Medulla oblongata (tissue), 1 donor: ENCODE measurements at regions not wholly inside any gene's neighbourhood (a gene's known extent, or its start where the extent isn't known, plus 50 kb on each side); places are given as distances from the start of the nearest gene placed in this dataset.
A peak's percentile ranks its signal among the peaks of the same experiment; 100 is the strongest.

ENCODE experiments used
- DNase-seq: peaks from one replicate; pipeline ENCODE4 v3.0.0-alpha.2; 2015; ENCODE audit errors: extremely low spot score

GRCh38 chr4:14545163-14545562 is 457.1 kb upstream of the CPEB2 start:
- no peak for DNase-seq

DNA sequence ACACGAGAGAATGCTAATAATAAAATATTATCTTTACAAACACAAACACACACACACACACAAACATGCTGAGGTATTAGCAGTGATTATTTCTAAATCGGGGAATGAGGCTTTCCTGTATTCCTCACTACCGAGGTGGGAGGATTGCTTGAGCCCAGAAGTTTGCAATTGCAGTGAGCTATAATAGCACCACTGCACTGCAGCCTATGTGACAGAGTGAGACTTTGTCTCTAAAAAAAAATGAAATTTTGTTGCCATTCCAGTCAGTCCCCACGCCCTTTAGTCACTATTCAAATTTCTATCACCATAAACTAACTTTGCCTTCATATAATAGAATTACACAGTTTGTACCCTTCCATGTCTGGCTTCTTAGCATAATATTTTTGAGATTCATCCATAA is 456.5 kb upstream of the CPEB2 start:
- no peak for DNase-seq

DNA sequence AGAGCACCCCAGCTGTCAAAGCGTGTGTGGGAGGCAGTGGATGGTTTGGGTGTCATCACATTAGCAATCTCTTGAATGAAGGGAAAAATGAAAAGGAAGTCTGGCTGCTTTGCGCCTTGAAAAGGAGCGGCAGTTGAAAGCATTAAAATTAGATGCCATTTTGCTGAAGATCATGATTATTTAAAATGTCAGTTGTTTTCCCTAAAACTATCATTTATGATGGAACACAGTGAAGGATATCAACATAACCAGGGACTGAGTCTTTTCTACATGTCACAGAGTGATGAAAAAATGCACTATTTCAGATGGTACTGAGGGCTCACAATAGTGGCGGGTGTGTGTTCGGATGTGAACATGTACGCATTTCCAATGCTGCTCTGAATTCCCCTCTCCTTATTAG is 450.2 kb upstream of the CPEB2 start:
- DNase-seq, result no peak

DNA sequence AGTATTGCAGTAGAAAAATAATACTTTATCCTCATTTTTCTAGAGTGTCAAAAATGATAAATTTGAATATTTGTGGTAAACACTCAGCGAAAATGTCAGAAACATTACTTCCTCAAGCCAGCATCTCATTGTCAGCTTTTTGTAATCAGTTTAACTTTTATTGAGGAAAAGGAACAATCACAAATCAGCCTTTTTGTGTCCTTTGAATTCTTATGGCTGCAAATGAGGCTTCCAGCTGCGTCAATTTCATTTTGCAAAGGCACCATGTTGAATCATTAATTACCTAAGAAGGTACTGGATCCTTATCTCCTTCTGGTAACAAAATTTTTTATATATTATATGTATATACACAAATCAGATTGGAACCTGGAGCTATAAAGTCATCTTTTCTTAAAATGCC is 442.6 kb upstream of the CPEB2 start:
- no peak for DNase-seq

DNA sequence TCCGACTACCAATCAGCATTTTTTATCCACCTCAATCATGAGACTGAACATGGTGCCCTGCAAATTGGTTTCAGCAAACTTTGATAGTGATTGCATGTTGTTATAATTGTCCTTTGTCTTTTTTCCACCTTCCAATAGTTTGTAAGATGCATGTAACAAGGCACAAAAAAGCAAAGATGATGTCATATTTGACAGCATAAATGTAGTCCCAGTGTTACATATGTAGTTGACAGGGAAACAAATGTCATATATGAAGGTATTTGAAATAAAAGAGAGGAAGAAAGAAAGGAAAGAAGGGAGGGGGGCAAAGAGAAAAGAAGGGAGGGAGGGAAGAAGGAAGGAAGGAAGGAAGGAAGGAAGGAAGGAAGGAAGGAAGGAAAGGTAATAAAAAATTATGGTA is 441.7 kb upstream of the CPEB2 start:
- DNase-seq, result no peak

DNA sequence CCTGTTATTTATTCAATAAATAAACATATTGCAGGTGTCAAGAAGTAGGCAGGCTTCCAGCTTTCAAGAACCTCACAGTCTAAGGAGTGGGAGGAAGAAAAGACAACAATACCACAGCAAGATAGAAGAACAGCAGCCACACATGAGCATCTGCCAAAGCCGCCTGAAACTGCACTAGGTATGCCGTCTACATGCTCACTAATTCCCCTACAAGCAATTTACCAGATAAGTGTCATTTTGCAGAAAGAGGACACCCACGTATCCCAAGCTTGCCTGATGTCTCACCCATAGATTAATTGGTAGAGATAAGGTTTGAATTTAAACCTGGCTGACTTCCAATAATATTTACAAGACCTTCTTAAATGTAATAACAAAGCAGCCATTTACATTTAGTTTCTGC is 439.4 kb upstream of the CPEB2 start:
- no peak for DNase-seq

GRCh38 chr4:14564281-14564680 is 438.0 kb upstream of the CPEB2 start:
- no peak for DNase-seq

DNA sequence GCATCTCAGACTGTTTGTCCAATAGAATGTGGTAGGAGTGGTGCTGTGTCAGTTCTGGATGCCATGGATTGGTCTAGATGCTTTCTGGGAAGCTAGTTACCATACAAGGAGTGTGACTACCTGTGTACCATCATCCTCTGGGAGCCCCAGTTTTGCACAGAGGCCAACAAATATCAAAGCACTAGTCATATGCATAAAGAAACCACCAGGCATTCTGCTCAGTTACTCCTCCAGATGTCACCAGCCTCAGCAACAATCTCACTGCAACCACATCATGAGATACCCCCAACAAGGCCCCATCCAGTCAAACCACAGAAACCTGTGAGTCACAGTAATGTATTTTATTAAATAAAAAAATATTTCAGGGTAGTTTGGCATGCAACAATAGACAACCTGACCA is 435.8 kb upstream of the CPEB2 start:
- no peak for DNase-seq

DNA sequence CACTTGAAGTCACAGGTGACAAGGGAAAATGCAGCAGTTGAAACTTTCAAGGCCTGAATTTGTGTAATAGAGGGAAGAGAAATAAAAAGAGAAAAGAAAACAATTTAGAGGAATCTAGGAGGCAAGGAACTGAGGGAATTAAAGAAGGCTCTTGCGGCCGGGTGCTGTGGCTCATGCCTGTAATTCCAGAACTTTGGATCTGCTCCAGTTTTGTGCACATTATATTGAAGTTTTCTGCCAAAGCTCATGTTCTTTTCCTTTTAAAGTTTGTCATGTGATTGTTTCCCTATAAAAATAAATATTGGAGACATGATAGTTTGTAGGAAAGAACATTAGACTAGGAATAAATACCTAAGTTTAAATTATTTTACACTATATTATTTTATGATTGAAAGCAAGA is 433.9 kb upstream of the CPEB2 start:
- DNase-seq, result no peak

GRCh38 chr4:14575289-14575688 is 427.0 kb upstream of the CPEB2 start:
- DNase-seq, result no peak

- DNase-seq, result no peak
Measured at GRCh38 chr4:14575919-14576318, 426.4 kb upstream of the CPEB2 start.

GRCh38 chr4:14580061-14580460 is 422.2 kb upstream of the CPEB2 start:
- DNase-seq, result no peak

DNA sequence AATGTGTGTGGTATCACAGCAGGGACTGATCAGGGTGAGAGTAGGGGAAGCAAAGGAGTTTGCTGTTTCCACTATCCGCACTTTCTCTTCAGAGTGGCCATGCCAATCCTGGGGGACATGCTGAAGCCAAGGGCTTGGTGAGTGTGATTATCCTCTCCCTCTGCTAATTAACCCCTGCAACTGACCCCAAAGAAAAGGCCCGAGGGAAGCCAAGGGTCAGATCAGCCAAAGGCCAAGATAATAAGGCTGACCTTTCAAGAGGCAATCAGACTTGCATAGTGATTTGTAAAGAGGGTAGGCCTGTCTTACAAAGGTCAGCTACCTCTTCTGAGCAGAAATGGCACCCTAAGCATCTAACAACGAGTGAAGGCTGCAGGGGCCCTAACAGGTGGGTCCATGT is 420.5 kb upstream of the CPEB2 start:
- no peak for DNase-seq

DNA sequence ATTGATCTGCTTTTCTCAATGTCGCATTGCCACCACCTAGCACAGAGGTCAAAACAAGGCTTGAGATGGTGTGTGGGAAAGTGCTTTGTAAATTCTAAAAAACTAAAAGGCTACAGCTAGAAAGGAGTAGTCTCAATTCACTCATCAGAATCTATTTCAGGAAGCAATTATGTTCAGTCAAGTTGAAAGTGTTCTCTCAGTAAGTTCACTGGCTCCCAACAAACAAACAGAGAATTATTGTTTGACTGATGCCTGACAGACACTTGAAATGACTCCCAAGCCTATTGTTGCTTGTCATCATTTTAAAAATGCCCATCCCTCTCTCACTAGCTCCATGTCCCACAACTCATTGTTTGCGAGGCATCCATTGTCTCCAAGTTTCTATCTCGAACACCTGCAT is 419.6 kb upstream of the CPEB2 start:
- peak; percentile 4 for DNase-seq

DNA sequence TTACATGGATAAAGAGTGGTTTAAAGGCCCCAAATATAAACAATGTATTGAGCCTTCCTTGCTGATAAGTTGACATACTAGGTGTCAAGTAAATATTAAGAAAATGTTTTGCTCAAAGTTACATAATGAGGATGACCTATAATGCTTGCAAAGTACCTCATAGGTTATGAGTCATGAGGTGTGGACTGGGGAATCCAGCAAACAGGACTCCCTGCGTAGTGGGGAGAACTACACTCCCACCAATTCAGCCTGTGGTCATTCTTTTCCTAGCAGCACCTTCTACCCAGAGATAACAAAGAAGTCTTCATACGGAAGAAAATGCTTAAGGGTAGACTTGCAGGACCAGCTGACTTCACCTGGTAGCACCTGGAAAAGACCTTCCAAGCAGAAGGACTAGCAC is 418.9 kb upstream of the CPEB2 start:
- no peak for DNase-seq

GRCh38 chr4:14583752-14584151 is 418.5 kb upstream of the CPEB2 start:
- no peak for DNase-seq

DNA sequence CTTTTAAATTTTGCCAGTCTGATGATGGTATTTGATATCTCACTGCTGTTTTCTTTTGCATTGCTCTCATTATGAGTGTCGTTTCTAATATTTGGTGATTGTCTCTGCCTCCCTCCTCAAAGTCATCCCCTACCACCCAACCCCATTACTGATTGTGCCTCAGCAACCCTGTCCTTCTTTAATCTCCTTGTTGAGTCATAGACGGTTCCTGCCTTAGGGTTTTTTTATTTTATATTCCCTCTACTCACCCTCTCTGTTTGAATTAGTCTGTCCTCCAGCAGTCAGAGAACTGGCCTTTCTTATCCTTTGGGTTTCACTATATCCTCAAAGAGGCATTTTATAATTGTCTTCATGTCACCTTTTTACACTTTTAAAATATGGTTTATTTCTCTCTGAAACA is 409.3 kb upstream of the CPEB2 start:
- no peak for DNase-seq

DNA sequence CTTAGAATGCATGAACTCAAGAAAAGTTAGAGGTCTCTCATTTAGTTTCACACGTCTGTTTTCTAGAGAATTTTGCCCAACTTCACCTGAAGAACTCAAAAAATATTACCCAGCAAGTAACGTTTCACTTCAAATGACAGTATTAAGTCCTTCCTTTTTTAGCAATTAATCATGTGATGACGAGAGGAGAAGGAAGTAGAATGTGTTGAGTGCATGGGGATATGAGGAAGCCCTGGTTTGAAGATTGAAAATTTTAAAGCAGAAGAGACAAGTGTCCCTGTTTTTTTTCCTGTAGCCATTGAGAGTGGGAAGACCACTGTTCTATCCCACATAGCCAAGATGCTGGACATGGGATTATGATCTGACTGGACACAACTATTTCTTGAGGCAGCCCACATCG is 406.3 kb upstream of the CPEB2 start:
- DNase-seq, result peak; percentile 11

- DNase-seq, result no peak
Measured at GRCh38 chr4:14596437-14596836, 405.8 kb upstream of the CPEB2 start.

DNA sequence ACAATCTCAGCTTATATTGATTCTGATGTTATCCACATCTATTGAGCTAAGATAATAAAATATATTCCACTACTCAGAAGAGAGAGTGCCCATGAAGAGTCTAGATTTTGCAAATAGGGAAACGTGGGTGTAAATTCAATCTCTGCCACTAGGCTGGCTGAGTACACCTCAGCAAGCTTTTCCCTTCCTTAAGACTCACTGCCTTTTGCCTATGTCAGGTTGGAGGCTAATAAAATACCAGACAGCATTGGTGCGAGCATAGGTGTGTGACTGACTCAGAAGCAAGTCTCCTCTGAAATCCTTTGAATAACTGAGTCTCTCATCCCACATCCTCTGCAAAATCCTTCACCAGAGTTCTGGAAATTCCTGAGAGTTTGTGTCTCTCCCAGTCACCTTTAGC is 405.4 kb upstream of the CPEB2 start:
- no peak for DNase-seq

DNA sequence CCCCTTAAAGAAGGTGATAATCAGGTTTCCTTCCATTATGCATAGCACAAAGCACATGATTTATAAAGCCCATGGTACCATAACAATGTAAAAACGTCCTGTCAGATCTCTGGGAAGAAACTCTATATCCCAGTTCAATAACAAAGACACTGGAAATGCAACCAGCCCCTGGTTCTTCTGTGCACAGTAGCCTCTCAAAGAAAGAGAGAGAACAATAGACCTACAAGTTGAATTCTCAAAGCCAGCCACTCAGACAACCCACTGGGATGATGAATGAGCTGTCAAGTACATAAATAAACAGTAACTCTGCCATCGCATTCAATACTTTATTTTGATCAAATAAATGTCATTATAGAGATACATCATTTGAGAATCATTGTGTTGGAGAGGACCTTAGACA is 400.1 kb upstream of the CPEB2 start:
- DNase-seq, result no peak

GRCh38 chr4:14607001-14607400 is 395.3 kb upstream of the CPEB2 start:
- no peak for DNase-seq

DNA sequence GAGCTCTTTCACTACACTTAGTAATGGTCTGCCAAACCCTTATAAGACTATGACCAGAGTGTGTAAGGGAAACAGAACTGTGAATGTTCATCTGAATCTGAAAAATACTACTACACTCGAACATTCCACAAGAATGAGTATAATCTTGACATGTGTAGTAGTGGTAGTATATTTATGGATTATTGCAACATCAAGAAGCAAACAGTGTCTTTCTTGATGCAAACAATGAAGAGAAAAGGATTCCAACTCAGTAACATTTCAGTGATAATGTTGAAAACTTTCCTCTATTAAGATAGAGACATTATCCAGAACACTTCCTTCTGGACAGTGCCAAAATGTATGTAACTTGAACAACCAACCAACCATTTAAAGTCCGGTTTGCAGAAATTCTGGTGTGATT is 394.7 kb upstream of the CPEB2 start:
- no peak for DNase-seq

- DNase-seq, result no peak
Measured at GRCh38 chr4:14608630-14609029, 393.7 kb upstream of the CPEB2 start.

GRCh38 chr4:14614840-14615239 is 387.4 kb upstream of the CPEB2 start:
- DNase-seq, result no peak
